GM21717 (cell line): ENCODE measurements at regions not wholly inside any gene's neighbourhood (a gene's known extent, or its start where the extent isn't known, plus 50 kb on each side); places are given as distances from the start of the nearest gene placed in this dataset.

Experiments
- ATAC-seq: cut with Tn5 transposase; IDR thresholded peaks from one replicate; pipeline ENCODE4 v1.9.1; 2021; ENCODE audit warnings: mild to moderate bottlenecking, moderate library complexity; ENCODE audit not compliant: unreplicated experiment

- no peak for ATAC-seq
These were observed 85.6 kb downstream of the SNAPC1 start for GRCh38 chr14:61847861-61848260.

DNA sequence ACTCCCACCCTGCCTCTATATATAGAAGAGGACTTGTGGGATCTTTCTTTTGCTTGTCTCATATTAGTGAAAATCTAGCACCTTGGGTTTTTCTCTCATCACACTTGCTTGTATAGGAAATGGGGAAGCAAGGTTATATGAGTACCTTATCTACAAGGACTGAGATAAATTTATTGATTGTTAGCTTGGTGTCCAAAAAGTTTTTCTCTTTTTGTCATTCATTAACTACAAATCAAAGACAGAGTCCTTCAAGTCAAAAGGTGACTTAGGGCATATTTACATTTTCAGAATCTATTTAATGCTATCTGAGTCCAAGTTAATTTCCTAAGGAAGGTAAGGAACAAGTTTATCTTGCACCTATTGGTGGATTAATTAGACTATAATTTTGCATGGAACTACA lies 92.7 kb downstream of the SNAPC1 start:
- ATAC-seq, result no peak

GRCh38 chr14:61860294-61860918 lies 98.2 kb downstream of the SNAPC1 start:
- peak; percentile 95 for ATAC-seq

DNA sequence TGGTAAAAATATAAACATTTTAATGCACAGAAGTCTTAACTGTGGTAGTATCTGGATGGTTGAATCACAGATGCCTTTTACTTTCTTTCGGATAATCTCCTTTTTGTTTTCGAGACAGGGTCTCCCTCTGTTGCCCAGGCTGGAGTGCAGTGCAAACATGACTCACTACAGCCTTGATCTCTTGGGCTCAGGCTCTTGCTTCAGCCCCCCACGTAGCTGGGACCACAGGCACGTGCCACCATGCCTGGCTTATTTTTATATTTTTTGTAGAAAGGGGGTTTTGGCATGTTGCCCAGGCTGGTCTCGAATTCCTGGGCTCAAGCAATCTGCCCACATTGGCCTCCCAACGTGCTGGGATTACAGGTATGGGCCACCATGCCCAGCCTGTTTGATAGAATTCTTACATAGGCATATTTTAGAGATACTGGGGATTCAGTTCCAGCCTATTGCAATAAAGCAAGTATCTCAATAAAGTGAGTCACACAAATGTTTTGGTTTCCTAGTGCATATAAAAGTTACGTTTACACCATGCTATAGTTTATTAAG lies 99.2 kb downstream of the SNAPC1 start:
- ATAC-seq, result no peak

- ATAC-seq, result no peak
These were observed 102.2 kb downstream of the SNAPC1 start for GRCh38 chr14:61864329-61864898.

DNA sequence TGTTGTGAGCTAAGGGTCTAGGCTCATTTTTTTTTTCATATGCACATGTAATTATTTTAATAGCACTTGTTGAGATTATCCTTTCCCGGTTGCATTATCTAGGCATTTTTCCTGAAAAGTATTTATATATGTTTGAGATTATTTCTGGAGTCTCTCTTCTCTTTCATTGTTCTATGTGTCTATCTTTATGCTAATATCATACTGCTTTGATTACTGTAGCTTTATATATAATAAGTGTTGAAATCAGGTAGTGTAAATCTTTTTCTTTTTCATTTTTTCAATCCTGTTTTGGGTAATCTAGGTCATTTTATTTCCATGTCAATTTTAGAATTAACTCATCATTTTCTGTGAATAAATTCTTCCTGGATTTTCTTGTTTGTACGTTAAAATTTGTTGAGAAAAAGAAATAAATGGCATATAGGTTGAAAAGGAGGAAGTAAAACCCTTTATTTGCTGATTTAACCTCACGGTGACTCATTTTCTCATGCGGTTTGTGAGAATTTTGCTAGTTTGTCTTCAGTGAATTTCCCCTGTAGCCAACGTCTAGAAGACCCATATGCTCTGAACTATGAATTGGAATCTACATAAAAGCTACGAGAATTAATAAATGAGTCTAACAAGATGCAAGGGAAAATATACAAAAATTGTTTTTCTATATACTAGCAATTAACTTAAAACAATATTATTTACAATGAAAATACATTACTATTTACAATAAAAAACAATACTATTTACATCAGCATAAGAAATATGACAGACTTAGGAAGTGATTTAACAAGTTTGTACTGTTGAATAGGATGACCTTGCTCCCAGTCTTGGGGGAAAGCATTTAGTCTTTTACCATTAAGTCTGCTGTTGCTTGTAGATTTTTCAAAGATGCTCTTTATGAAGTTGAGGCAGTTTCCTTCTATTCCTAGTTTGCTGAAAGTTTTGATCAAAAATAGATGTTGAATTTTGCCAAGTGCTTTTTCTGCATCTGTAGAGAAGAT lies 105.0 kb downstream of the SNAPC1 start:
- ATAC-seq, result peak; percentile 87

DNA sequence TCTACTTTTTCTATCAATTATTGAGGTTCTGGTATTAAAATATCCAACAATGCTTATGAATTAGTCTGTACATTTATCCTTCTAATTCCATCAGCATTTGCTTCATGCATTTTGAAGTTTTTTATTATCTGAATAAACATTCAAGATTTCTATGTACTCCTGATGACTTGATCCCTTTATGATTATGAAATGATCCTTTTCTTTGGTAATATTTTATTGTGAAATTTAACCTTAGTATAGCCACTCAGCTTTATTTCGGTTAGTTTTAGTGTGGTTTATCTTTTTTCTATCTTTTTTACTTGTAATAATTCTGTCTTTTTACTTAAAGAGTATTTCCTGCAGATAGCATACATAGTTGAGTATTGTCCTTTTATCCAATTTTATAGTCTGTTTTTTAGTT lies 106.6 kb downstream of the SNAPC1 start:
- ATAC-seq, result no peak

DNA sequence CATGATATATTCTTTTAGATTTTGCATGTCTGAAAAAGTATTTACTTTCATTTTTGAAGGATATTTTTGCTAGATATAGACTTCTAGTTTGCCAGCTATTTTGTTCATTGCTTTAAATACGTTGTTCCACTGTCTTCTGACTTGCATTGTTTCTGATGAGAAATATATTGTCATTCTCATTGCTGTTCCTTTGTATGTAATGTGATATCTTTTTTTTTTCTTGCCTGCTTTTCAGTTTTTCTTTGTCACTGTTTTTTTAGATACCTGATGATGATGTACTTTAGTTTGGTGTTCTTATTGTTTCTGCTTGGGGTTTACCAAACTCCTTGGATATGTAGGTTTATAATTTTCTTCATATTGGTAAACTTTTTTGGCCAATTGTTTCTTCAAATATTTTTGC lies 107.9 kb downstream of the SNAPC1 start:
- no peak for ATAC-seq

DNA sequence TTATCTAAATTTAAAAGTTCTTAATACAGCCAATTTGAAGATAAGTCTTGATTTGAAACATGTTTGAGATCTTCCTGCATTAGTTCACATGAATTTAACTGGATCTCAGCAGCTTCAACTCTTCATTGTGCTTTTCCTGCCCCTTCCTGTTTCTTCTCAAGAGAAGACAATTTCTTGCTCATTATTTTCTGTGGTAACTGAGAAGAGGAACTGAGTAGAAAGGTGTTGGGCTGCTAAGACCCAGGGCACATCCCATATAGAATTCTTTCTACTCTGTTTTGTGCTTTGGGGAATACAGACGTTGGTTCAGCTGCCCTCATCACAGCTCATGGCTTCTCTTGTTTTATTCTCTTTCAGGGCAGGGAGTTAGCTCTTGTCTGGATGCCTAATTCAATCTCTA lies 110.2 kb downstream of the SNAPC1 start:
- ATAC-seq, result peak; percentile 97

DNA sequence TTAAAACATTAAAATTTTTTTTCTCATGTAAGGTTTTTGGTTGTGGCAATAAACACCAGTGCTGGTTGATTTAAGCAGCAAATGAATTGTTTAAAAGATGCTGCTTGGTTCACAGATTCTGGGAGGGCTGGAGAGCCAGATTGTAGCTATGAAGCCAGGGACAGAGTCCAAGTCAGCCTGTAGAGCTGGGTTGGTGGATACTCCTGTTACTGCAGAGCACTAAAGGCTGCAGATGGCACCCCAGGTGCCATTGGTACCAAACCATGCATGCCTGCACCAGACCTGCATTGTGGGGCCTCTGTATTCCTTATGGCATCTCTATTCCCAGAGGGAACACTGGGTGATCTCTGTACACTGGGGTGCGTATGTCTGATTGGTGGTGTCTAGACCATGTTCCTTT lies 113.3 kb downstream of the SNAPC1 start:
- ATAC-seq, result no peak

- no peak for ATAC-seq
These were observed 114.3 kb downstream of the SNAPC1 start for GRCh38 chr14:61876362-61877034.

GRCh38 chr14:61877035-61877390 lies 114.8 kb downstream of the SNAPC1 start:
- ATAC-seq, result no peak

GRCh38 chr14:61877768-61878167 lies 115.5 kb downstream of the SNAPC1 start:
- no peak for ATAC-seq

DNA sequence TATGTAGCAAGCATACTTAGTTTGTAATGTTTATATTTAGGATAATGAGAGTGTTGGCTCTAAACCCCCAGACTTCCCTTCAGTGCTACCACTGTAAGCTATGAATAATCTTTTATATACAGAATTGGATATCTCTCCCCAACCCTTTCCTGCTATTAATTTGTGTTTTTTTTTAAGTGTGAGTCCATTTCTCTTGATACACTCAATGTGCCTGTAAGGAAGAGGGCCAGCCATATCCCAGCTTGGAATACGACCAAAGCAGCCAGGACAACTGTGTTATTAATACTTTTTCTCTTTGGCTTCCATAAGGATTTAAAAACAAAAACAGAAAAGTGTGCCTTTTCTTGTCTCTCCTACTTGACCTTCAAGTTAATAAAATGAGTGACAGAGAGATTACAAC lies 116.7 kb downstream of the SNAPC1 start:
- no peak for ATAC-seq

- ATAC-seq, result no peak
These were observed 118.8 kb downstream of the SNAPC1 start for GRCh38 chr14:61881046-61881445.

- ATAC-seq, result no peak
These were observed 122.5 kb downstream of the SNAPC1 start for GRCh38 chr14:61884711-61885110.

GRCh38 chr14:61885203-61885961 lies 123.2 kb downstream of the SNAPC1 start:
- no peak for ATAC-seq

- no peak for ATAC-seq
These were observed 125.4 kb downstream of the SNAPC1 start for GRCh38 chr14:61887628-61888027.

GRCh38 chr14:61889914-61890351 lies 127.7 kb downstream of the SNAPC1 start:
- peak; percentile 99 for ATAC-seq

DNA sequence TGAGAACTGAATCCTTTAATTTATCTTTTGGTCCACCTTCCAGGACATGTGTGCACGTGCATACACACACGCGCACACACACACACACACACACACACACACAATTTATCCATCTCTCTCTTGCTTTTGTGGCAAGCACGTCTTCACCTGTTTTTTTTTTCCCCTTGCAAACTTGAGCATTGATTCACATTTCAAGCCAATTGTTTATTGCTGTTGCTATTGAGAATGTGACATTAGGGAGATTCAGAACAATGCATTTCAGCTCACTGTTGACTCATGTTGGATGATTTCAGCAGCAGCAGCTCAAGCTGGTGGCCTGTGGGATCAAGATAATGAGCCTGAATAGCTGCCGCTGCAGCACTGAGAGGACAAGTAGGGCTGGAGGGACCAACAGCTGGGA lies 128.9 kb downstream of the SNAPC1 start:
- no peak for ATAC-seq
